HFF-Myc (cell line): ENCODE measurements at regions not wholly inside any gene's neighbourhood (a gene's known extent, or its start where the extent isn't known, plus 50 kb on each side); places are given as distances from the start of the nearest gene placed in this dataset.

Source experiments
- DNase-seq: peaks from one replicate; pipeline ENCODE4 v3.0.0-alpha.2; 2011; ENCODE audit warnings: low read depth; ENCODE audit errors: extremely low read depth
- H3K4me3 ChIP-seq: replicated peaks from 2 replicates; pipeline ENCODE4 v1.5.1; 2011; ENCODE audit warnings: low read depth, mild to moderate bottlenecking, control low read depth, low read length
- TF ChIP-seq, protein P1 (sequence below): IDR thresholded peaks from 2 replicates; pipeline ENCODE4 v1.5.1; 2012; ENCODE audit warnings: mild to moderate bottlenecking, low read depth, low read length, control low read depth; ENCODE audit errors: missing control alignments

DNA sequence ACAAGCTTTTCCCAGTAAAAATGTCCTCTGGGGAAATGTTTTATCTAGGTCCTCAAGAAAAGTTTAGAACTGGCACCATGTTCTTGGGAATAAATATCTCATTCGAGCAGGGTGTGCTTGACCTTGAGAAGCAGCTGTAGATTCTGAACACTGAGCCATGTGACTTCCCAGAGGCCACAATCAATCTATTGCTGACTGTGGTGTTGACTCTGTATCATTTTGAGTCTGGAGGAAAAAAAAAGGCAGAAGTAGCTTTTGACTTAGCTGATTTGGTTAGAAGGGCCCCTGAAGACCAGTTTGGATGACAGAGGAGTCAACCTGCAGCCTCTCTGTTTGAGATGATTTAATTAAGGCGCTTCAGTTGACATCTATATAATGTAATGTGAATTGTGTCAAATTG lies 592.4 kb upstream of the SEL1L start:
- no peak overlapping the region for H3K4me3 ChIP-seq
- DNase-seq, result no peak
- TF ChIP-seq, protein P1, sequence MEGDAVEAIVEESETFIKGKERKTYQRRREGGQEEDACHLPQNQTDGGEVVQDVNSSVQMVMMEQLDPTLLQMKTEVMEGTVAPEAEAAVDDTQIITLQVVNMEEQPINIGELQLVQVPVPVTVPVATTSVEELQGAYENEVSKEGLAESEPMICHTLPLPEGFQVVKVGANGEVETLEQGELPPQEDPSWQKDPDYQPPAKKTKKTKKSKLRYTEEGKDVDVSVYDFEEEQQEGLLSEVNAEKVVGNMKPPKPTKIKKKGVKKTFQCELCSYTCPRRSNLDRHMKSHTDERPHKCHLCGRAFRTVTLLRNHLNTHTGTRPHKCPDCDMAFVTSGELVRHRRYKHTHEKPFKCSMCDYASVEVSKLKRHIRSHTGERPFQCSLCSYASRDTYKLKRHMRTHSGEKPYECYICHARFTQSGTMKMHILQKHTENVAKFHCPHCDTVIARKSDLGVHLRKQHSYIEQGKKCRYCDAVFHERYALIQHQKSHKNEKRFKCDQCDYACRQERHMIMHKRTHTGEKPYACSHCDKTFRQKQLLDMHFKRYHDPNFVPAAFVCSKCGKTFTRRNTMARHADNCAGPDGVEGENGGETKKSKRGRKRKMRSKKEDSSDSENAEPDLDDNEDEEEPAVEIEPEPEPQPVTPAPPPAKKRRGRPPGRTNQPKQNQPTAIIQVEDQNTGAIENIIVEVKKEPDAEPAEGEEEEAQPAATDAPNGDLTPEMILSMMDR, result no peak

DNA sequence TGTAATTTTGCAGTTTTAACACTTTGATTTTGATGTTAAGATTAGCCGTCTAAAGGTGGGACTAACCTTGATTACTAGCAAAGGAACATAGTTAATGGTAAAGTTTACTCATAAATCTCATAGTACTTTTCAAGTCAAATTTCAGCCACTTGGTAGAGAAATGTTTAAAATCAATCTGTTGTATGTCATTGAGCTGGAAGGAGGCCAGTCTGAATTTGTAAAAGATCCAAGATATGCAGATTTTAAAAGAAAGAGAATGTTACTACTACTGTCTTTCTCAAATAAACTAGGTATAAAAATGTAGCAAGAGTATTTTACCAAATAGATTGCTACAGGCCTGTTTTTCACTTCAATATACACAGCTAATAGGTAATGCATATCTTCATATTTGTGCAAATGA lies 600.8 kb upstream of the SEL1L start:
- H3K4me3 ChIP-seq, result no peak overlapping the region
- no peak for DNase-seq
- TF ChIP-seq, protein P1, result no peak

DNA sequence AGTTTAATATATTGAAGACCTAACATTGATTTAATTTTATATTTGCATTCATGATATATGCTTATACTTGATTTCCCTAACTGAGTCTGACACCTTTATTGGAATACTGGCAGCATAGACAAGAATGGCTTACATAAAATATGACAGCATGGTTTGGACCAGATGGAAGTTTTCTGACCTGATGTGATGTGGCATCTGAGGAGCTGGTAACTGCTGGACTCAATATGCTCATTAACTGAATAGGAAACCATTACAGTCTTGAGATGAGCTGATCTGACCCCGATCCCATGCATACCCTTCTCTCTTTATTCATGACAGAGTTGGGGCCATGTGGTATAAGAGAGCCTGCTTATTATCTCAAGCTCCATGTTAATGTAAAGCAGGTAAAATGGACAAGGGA lies 604.8 kb upstream of the SEL1L start:
- no peak overlapping the region for H3K4me3 ChIP-seq
- DNase-seq, result no peak
- TF ChIP-seq, protein P1, result no peak

DNA sequence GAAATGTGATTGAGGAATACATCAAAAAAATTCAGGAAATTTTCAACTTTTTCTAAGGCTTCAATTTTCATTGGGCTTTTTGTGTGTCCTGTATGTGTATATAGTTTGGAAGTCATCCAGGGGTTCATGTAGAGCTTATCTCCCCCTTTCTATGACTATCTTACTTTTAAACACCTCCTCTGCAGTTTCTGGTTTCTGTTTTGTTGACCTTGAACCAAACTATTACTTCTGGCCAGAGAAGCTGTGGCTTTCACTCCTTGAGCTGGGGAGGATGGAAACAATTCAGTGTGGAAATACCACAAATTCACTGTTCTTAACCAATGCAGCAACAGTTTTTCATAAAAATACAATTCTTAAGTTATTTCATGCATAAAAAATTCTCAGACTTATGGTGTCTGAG lies 613.2 kb upstream of the SEL1L start:
- TF ChIP-seq, protein P1, result no peak
- no peak for DNase-seq
- no peak overlapping the region for H3K4me3 ChIP-seq

DNA sequence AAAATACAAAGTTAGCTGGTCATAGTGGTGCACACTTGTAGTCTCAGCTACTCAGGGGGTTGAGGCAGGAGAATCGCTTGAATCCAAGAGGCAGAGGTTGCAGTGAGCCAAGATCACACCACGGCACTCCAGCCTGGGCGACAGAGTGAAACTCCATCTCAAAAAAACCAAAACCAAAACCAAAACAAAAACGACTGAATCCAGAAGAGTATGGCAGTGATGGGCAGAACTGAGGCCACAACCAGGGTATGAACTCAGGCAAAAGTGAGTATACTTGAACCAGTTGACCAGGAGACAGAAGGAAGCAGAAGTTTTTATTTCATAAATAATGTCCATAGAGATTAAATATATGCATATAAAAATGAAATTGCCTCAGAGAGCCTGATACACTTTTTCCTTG lies 620.0 kb upstream of the SEL1L start:
- TF ChIP-seq, protein P1, result no peak
- H3K4me3 ChIP-seq, result no peak overlapping the region
- no peak for DNase-seq

DNA sequence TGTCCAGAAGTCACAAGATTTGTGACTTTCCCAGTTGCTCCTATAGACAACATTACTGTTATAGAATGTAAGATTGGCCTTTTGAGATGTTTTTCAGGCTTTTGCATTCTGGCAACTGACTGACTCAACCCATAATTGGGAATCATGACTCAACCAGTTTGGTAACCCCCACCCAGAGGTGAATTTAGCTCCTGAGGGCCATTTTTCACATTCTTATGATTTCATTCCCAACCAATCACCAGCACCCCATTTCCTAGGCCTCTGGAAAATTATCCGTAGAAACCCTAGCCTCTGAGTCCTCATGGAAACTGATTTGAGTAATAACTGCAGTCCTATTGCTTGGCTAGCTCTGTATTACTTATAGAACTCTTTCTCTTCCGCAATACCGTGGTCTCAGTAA lies 626.0 kb upstream of the SEL1L start:
- DNase-seq, result no peak
- H3K4me3 ChIP-seq, result no peak overlapping the region
- TF ChIP-seq, protein P1, result no peak

DNA sequence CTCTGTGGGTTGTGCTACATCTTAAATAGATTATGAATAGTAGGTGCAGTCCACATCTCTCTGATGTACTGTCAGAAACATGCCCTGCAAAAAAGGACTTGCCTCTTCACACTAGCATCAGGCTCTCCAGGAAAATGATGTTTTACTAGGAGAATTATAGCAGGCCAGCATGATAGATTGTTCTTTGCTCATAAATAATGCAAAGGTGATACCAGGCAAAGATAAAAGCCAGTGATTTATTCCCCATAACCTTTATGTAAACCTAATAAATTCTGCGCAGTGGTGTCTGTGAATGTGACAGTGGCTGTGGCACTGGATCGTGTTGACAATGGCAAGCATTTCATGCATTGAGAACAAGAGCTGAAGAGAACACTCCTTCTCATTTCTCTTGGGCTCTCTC lies 646.5 kb upstream of the SEL1L start:
- H3K4me3 ChIP-seq, result no peak overlapping the region
- no peak for DNase-seq
- TF ChIP-seq, protein P1, result no peak
